ENCODE measurements at regions not wholly inside any gene's neighbourhood (a gene's known extent, or its start where the extent isn't known, plus 50 kb on each side); places are given as distances from the start of the nearest gene placed in this dataset.

DNA sequence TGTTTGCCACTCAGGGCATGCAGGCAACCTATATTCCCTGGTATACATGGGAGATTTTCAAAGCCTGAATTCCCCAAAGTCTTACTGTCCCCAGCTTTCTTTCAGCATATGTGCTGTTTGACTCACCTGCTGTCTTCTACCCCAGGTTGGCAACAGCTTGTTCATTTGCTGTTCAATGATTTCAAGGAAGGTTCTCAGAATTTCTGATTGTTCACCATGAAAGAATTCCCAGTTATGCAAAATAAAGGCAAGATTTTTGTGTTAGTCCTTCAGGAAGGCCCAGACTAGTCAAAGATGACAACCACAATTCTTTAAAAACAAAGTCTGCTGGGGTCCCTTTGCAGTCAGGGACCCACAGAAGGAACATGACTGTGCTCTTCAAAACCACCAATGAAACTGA lies 1057.8 kb upstream of the CDH2 start:
- Histone ChIP-seq H3K36me3 (ENCODE audit: control insufficient read depth in 4 of 4, insufficient read depth in 4 of 4, low read length in 4 of 4) (no peaks in the 10 kb centered on the region), H3K27me3 (ENCODE audit: control insufficient read depth in 3 of 3, insufficient read depth in 3 of 3, low read length in 2 of 3) (no peaks in the 10 kb centered on the region), H3K9me3 (ENCODE audit: control insufficient read depth in 4 of 4, insufficient read depth in 3 of 4, low read length in 3 of 4) (peaks cover 0 to 4% (median 0%) of the 10 kb centered on the region in 4 donors), H3K9ac (ENCODE audit: insufficient read depth in 1 of 2, low read length in 2 of 2) (no peak overlapping the region), H3K27ac (ENCODE audit: low read depth in 1 of 2, low read length in 1 of 2) (no peak overlapping the region), H3K4me1 (ENCODE audit: control insufficient read depth in 5 of 5, insufficient read depth in 5 of 5, low read length in 5 of 5) (no peaks in the 10 kb centered on the region), H3K4me3 (no peak overlapping the region)
- no peak for DNase-seq
- no peak for ATAC-seq (ENCODE audit: insufficient read depth, low FRiP score)
- TF ChIP-seq, protein P1, sequence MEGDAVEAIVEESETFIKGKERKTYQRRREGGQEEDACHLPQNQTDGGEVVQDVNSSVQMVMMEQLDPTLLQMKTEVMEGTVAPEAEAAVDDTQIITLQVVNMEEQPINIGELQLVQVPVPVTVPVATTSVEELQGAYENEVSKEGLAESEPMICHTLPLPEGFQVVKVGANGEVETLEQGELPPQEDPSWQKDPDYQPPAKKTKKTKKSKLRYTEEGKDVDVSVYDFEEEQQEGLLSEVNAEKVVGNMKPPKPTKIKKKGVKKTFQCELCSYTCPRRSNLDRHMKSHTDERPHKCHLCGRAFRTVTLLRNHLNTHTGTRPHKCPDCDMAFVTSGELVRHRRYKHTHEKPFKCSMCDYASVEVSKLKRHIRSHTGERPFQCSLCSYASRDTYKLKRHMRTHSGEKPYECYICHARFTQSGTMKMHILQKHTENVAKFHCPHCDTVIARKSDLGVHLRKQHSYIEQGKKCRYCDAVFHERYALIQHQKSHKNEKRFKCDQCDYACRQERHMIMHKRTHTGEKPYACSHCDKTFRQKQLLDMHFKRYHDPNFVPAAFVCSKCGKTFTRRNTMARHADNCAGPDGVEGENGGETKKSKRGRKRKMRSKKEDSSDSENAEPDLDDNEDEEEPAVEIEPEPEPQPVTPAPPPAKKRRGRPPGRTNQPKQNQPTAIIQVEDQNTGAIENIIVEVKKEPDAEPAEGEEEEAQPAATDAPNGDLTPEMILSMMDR (IDR thresholded peaks at IDR 0.05; ENCODE audit: control extremely low read depth, extremely low read depth): no peak

DNA sequence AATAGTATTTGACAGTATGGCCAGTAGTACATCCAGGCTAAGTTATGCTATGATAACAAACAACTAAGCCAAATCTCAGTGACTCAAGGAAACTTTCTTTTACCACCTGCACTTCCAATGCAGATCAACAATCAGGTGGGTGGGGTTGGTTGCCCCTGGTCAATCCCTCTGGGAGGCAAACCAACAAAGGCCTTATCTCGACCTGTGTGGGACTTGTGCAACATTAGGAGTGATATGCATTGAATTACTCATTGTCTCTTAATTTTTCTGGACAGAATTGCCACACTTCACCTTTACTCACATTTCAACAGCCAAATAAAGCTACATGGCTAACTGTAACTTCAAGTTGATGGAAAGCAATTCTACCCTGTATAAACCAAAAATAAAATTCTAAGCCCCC lies 1049.3 kb upstream of the CDH2 start:
- ATAC-seq (ENCODE audit: insufficient read depth, low FRiP score): no peak
- no peaks in the 10 kb centered on the region for H3K27me3 ChIP-seq (ENCODE audit: control insufficient read depth in 3 of 3, insufficient read depth in 3 of 3, low read length in 2 of 3)
- DNase-seq: no peak
- H3K9me3 ChIP-seq (ENCODE audit: control insufficient read depth in 4 of 4, insufficient read depth in 3 of 4, low read length in 3 of 4): no peaks in the 10 kb centered on the region
- no peak overlapping the region for H3K27ac ChIP-seq (ENCODE audit: low read depth in 1 of 2, low read length in 1 of 2)
- no peak overlapping the region for H3K4me3 ChIP-seq
- no peak overlapping the region for H3K9ac ChIP-seq (ENCODE audit: insufficient read depth in 1 of 2, low read length in 2 of 2)
- no peaks in the 10 kb centered on the region for H3K4me1 ChIP-seq (ENCODE audit: control insufficient read depth in 5 of 5, insufficient read depth in 5 of 5, low read length in 5 of 5)
- TF ChIP-seq, protein P1 (IDR thresholded peaks at IDR 0.05; ENCODE audit: control extremely low read depth, extremely low read depth): no peak
- H3K36me3 ChIP-seq (ENCODE audit: control insufficient read depth in 4 of 4, insufficient read depth in 4 of 4, low read length in 4 of 4): no peaks in the 10 kb centered on the region
- WGBS, 2 donors: 63 to 65% methylated on average over 1 of the region's 1 CpG

DNA sequence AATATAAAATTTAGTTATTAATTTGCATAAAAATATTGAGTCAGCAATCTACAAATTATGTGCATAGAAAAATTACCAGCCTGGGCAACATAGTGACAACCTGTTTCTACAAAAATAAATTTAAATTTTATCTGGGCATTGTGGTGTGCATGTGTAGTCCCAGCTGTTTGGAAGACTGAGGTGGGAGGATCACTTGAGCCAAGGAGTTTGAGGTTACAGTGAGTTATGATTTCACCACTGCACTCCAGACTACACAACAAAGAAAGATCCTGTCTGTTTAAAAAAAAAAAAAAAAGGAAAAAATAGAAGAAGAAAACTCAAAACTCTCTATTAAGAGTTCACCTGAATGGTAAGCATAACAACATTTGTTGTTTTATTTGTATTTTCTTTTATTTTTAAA lies 1048.4 kb upstream of the CDH2 start:
- H3K9ac ChIP-seq (ENCODE audit: insufficient read depth in 1 of 2, low read length in 2 of 2): no peak overlapping the region
- no peaks in the 10 kb centered on the region for H3K4me1 ChIP-seq (ENCODE audit: control insufficient read depth in 5 of 5, insufficient read depth in 5 of 5, low read length in 5 of 5)
- H3K27ac ChIP-seq (ENCODE audit: low read depth in 1 of 2, low read length in 1 of 2): no peak overlapping the region
- TF ChIP-seq, protein P1 (IDR thresholded peaks at IDR 0.05; ENCODE audit: control extremely low read depth, extremely low read depth): no peak
- H3K36me3 ChIP-seq (ENCODE audit: control insufficient read depth in 4 of 4, insufficient read depth in 4 of 4, low read length in 4 of 4): no peaks in the 10 kb centered on the region
- no peak overlapping the region for H3K4me3 ChIP-seq
- no peaks in the 10 kb centered on the region for H3K9me3 ChIP-seq (ENCODE audit: control insufficient read depth in 4 of 4, insufficient read depth in 3 of 4, low read length in 3 of 4)
- no peak for ATAC-seq (ENCODE audit: insufficient read depth, low FRiP score)
- no peaks in the 10 kb centered on the region for H3K27me3 ChIP-seq (ENCODE audit: control insufficient read depth in 3 of 3, insufficient read depth in 3 of 3, low read length in 2 of 3)
- DNase-seq: no peak

DNA sequence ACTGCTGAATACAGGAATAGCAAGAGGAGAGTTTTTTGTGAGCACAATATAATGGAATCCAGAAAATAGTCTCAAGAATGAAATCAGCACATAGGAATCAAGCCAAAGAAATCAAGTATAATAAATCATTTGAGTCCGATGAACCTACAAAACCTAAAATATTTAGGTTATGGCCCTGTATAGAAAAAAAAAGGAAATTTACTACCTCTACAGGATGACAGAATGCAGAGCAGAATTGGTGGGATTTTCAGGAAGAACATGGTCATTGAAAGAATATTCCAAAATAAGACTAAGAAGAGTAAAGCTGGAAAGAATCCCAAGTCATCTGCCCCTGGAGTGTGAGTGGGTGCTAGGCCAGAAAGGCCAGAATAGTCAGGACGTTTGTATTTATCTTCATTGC lies 1041.2 kb upstream of the CDH2 start:
- Histone ChIP-seq H3K4me3 (no peak overlapping the region), H3K36me3 (ENCODE audit: control insufficient read depth in 4 of 4, insufficient read depth in 4 of 4, low read length in 4 of 4) (no peaks in the 10 kb centered on the region), H3K9ac (ENCODE audit: insufficient read depth in 1 of 2, low read length in 2 of 2) (no peak overlapping the region), H3K9me3 (ENCODE audit: control insufficient read depth in 4 of 4, insufficient read depth in 3 of 4, low read length in 3 of 4) (no peaks in the 10 kb centered on the region), H3K27ac (ENCODE audit: low read depth in 1 of 2, low read length in 1 of 2) (no peak overlapping the region), H3K4me1 (ENCODE audit: control insufficient read depth in 5 of 5, insufficient read depth in 5 of 5, low read length in 5 of 5) (no peaks in the 10 kb centered on the region), H3K27me3 (ENCODE audit: control insufficient read depth in 3 of 3, insufficient read depth in 3 of 3, low read length in 2 of 3) (no peaks in the 10 kb centered on the region)
- ATAC-seq (ENCODE audit: insufficient read depth, low FRiP score): no peak
- TF ChIP-seq, protein P1 (IDR thresholded peaks at IDR 0.05; ENCODE audit: control extremely low read depth, extremely low read depth): no peak
- 70 to 86% methylated on average over 2 of the region's 2 CpGs for WGBS, 2 donors
- DNase-seq: no peak

Measured in lung (tissue), 11 donors.